GM18499 (cell line): ENCODE measurements at regions not wholly inside any gene's neighbourhood (a gene's known extent, or its start where the extent isn't known, plus 50 kb on each side); places are given as distances from the start of the nearest gene placed in this dataset.

Experiments used
- ATAC-seq: cut with Tn5 transposase; IDR thresholded peaks from one replicate; pipeline ENCODE4 v1.9.1; 2021; ENCODE audit warnings: moderate number of reproducible peaks; ENCODE audit not compliant: insufficient read depth, unreplicated experiment

DNA sequence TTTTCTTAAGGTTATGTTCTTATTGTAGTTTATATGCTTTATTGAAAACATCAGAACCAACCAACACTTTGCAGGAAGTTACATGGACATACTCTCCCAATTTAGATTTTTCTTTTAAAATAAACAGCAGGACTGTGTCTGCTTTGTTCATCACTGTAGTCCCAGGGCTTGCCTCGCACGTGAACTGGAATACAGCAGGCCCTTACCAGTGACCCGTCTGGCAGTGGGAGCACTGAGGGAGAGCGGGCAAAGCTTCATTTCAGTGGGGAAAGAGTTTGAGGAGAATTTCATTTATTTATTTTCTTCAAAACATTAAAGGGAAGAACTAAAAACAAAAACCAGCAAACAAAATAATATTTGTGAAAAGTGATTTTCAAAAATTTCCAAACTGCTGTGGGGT lies 230.8 kb downstream of the PAX1 start:
- ATAC-seq, result no peak

DNA sequence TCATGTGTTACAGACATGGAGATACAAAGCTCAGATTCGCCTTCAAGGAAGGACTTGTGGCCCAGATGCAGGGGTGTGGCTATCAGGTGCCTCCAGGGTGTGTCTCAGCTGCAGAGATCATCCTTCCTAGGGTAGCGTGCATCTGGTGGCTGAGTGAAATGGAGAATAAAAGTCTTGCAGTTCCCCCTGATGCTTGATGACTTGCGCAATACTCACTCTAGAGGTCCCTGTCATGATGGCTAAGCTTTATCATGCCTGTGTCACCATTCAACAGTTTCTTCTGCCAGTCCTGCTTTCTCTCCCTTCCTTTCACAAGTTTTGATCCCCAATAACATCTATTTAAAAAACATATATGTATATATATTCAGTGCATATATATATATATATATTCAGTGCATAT lies 228.1 kb downstream of the PAX1 start:
- ATAC-seq, result no peak

DNA sequence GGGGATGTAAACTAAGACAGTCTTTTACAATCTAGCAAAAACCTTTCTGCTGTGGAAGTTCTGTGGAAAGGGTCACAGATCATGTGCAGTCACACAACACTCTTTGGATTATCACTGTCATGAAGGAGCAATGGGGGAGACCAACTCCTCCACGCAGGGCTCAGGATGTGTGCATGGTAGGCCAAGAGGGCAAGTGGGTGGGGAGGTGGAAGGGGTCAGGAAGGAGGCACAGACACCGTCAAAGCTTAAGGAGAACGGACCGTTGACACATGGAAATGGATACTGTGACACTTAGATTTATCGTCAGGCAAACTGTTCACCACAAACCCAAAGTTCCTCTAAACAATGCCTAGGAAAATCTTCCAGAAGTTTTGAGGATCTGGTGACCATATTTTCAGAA lies 215.8 kb downstream of the PAX1 start:
- no peak for ATAC-seq

DNA sequence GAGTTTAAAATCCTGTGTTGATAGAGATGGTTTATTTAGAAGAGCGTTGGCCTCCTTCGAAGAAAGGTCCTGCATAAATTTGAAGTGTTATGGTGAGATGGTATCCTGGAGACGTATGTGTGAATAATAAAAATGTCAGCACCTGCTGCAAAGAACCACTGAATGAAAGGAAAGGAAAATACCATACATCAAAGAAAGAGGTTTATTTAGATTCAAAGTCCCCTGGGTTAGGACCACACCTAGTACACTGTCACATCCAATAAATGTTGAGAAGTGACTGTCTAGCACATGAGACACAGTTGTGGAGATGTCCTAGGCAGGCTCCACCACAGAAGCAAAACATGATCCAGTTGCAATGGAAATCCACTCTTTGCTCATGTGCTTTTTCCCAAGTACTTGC lies 214.7 kb downstream of the PAX1 start:
- no peak for ATAC-seq

DNA sequence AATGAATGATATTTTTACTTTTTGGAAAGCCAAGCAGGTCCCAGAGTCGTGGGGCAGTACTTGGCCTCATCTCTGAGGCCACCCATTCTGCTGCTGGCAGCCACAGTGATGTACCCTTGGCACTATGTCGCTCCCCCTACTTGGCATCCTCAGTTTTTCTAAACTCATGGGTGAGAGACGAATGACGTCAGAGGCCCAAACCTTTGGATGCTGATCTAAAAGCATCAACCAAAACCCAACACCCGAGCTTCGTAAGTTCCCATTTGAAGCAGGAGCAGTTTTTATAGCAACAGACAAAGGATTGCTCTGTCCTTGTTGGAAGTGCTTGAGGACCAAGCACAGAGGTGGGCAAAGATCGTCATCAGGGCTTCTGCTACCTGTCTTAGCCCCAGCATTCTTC lies 212.9 kb downstream of the PAX1 start:
- no peak for ATAC-seq

DNA sequence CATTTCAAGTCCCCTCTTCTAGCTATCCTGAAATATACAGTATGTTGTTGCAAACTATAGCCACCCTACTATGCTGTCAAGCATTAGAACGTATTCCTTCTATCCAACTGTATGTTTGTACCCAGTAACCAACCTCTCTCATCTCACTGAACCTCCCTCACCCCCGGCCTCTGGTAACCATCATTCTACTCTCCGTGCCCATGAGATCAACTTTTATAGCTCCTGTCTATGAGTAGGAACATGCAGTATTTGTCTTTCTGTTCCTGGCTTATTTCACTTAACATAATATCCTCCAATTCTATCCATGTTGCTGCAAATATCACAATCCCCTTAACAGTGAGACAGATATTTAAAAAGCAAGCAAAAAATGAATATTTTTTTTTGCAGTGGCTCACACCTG lies 196.9 kb downstream of the PAX1 start:
- ATAC-seq, result no peak

DNA sequence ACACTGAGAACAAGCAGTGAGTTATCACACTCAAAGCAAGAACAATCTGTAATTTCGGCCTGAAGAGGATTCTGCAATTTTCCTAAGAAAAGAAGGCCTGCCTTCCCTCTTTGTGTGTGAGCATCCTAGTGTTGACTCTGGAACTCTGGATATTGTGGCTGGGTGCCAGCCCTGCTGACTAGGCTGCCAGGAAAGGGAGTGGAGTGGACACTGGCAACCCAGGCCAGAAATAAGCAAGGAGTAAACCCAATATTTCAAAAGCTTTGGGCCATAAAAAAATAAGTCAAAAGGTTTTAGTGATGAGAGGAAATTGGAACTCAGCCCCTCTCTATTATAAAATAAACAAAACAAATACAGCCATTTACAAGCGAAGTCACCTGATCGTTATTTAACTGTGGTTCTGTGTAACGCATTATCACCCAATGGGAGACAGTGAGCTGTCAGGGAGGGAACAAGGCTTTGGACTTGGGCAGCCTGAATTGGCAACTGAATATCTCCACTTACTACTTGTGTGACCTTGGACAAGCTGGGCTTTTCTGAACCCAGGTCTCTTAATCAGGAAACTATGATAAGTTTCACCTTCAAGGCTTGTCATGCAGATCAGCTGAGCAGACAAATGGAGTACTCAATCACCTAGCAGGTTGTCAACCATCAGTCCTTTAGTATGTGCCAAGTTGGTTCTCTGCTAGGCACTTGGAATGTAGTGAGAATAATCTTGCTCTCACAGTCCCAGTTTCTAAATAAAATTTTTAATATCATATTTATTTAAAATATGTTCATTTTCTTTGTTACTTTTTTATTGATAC lies 196.2 kb downstream of the PAX1 start:
- no peak for ATAC-seq

DNA sequence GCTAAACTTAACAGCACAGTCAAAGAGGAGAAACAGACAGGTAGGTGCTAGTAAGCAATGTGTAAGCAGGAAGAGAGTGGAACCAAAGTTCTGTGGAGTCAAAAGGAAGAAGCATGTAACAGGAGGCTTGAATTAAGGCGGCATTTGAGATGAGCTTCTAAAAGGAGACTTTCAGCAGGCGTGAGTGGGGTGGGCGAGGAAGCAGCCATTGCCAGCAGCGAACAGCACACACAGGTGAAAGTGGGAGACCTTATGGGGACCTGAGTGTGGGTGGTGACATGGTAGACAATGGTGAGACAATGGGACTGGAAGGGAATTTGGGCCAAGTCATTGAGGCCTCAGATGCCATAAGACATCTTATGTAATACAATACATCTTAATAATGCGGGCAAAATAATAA lies 195.0 kb downstream of the PAX1 start:
- no peak for ATAC-seq

DNA sequence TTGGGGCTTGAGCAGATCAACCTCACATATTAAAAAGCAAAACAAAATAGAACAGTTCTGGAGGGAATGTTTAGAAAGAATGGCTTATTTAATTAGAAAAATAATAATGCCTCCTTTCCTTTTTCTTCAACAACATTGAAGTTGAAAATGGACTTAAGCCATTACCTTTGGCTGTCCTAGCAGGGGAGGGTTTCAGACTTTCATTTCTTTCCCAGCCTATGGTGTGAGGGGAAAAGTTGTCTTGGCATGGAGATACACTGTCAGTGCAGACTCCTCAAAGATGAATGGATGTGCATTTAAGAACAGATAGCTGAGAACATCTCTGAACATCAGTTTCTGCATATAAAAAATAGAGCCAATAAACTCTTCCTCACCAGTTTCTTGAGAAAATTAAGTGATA lies 169.5 kb downstream of the PAX1 start:
- no peak for ATAC-seq

DNA sequence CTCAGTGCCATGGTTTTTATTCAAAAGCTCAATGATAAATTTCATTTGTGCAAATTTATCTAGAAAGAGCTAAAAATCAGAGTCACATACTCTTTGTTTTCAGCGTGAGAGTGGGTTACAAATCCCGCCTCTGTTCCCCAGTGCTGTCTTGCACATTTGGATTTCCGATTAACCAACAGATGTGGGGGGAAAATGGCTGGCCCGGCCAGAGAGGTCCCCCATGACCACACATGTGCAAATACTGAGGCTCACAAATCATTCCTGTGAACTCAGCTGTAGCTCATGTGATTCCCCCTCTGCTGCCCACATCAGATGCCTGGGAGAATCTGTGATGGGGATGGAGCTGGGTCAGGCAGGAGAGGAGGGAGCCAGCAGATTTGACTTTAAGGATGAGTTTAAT lies 168.7 kb downstream of the PAX1 start:
- ATAC-seq, result no peak

DNA sequence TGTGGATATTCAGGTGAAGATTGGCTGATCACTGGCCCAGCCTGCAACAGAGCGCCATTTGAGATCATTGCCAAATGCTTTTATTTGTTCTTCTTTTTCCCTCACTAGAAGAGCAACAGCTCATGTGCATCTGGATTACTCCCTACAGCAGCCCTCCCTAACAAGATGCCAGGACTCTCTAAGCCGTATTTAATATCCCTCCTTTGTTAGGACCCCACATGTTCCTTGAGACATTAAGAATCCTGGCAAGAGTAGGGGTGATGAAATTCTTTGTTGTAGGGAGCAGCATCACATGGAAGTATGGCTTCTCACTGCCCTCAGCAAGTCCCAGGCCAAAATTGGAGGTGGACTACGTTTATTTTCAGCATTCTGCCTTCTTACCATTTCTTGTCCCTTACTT lies 167.8 kb downstream of the PAX1 start:
- ATAC-seq, result no peak

DNA sequence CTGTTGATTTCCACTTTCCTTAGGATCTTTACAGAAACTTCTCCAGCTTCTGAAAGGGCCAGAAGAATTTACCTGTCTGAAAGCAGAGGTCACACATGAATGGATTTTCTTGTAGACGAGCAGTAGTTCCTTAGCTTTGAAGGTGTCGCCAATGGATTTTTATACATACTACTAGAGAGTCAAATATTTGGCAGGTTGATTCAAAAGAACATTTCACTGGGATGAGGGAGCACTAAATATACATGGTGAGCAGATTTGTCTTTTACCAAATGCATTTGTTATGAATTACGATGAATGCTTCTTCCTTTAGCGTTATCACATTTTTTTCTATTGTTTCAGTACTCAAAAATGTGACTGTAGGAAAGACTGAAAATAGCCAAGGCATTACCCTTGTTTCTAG lies 162.3 kb downstream of the PAX1 start:
- no peak for ATAC-seq

DNA sequence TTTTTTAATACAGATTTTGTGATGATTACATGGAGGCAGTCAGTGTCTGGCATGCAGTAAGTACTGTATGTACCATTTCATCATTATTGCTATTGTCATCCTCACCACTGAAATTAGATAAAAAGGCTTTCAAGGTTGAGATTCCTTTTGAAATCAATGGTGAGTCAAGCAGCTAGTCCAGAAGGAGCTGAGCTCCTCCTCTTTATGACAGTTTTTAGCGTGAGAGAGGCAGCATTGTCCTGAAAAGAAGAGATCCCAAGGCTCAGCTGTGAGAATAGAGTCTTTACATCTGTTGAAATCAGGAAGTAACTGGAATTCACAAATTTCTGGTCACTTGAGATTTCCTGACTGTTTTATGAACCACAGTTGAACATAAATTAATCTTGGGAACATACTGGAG lies 161.9 kb downstream of the PAX1 start:
- no peak for ATAC-seq

DNA sequence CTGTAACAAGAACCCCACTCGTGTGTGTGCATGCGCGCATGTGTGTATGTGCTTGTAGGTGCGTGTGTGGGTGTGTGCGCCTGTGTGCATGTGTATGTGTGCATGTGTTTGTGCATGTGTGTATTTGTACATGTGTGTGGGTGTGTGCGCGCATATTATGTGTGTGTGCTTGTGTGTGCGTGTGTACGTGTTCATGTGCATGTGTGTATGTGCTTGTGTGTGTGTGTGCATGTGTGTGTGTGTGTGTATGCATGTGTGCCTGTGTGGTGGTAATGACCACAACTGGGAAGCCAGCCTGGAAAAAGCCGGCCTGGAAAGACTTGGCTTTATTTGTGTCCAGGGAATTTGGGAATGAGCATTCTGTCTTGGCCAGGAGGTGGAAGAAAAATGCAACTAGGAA lies 157.5 kb downstream of the PAX1 start:
- no peak for ATAC-seq

DNA sequence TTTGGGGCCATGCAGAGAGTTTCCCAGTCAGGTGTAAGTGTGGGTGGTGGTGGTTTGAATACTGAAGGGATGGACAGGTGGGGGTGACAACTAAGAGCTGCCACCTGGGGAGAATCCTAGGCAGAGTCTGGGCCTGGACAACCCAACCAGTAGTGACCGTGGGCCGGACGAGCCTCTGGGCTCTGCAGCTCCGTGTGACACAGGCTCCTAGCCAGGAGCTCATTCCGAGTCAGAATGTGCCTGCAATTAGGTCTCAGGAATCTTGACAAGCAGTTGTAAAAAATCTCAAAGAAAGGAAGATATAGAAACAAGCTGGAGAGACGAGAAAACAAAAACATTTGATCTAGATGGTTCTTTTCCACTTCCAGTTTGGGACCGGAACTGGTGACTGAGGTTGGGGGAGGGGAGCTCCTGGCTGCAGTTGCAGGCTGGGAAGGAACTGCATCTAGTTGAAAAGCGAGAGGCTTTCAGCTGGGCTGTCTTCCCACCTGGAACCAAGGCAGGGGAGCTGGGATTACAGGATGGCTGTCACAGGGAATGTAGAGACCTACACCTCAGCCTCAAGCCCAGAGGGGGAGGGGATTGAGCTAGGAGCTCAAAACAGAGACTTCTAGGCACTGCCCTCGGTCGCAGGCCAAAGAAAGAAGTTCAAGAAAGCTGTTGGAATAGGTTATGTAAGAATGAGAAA lies 156.9 kb downstream of the PAX1 start:
- ATAC-seq, result no peak

DNA sequence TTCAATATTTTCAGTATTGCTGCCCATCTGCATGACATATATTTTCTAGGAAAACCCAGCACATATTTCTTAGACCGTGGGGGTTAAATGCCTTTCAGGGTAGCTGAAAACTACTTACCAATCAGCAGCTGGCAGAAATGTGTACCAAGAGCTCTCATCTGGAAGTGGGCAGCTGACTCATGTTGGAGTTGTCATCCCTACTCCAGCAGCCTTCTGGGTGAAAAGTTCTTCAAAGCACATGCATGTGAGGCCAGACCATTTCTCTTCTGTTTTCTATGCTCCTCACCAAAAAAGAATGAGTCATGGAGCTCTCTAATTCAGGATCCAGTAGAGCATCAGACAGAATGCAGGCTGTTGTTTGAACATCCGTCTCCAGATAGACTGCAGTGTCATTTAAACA lies 135.5 kb downstream of the PAX1 start:
- no peak for ATAC-seq

DNA sequence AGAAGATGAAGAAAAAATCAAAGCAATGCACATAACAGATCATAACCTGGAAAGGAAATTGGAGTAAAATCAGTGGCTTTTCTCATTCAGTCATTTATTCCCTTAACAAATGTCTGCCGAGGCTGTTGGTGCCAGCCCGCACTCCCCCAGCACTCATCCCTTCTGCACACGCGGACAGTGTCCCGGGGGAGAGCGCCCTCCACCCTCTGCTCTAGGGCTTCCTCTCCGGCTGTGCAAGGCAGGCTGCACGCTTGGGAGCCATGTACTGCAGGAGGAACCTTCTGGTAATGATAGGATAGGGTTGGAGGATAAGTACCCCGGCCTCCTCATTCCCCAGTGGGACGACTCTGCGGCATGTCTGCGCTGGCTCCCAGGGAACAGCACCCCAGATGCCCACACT lies 134.5 kb downstream of the PAX1 start:
- ATAC-seq, result no peak

DNA sequence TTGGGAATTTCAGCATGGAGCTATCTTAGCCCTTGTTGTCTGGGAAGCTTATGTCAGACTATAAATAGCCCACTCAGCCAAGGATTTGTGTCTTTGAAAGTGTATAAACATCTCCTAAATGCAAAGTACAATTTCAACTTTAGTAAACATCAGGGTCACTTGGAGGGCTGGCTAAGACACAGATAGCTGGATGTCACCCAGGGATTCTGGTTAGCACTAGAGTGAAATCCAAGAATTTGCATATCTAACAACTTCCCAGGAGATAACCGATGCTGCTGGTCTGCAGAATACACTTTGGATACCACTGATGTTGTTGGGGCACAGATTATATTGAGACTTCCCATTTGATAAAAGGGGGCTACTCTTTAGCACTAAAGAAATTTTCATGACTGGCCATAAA lies 130.9 kb downstream of the PAX1 start:
- ATAC-seq, result no peak

DNA sequence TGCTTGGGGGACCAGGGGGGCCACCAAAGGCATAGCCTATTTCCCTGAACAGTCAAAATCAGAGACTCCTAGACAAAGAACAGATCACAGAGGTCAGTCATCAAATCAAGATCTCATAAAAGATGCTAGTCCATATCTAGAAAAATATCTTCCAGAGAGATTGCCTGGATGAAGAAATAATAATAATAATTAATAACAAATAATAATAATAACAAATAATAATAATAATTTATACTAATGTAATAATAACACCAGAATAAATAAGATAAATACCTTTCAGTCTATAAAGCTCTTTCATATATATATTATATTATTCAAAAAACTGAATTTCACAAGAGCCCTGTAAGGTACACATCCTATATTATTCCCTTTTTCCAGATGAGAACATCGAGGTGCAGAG lies 129.6 kb downstream of the PAX1 start:
- ATAC-seq, result no peak

DNA sequence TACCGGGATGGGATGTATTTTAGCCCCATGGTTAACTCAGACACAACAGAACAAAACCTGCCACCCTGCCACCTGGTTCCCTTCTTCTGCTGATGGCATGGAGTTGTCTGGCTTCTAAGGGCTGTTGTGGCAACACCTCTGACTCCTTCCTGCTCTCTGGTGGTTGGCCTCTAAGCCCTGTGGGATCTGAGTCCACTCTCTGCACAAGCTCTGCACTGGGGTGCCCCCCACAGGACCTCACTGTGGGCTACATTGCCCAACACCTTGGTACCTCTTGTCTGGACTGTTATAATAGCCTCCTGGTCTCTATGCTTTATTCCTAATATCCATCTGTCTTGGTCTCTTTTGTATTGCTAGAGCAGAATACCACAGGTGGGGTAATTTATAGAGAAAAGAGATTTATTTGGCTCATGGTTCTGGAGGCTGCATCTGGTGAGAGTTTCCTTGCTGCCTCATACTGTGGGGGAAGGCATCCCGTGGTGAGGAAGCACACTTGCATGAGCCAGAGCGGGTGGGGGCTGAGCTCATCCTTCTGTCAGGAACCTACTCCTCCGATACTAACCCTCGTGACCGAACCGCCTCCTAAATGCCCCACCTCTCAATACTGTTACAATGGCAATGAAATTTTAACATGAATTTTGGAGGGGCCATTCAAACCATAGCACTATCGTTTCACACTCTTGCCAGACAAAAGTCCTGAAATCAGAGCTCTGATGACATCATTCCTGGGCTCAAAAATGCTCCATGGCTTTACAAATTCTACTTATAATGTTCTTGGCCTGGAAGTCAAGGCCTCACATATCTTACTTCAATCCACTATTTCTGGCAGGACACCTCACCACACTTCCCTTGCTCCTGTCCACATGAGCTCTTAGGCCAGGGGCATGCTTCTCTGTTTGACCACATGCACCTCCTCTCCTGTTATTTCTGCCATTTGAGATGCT lies 127.2 kb downstream of the PAX1 start:
- ATAC-seq, result no peak

DNA sequence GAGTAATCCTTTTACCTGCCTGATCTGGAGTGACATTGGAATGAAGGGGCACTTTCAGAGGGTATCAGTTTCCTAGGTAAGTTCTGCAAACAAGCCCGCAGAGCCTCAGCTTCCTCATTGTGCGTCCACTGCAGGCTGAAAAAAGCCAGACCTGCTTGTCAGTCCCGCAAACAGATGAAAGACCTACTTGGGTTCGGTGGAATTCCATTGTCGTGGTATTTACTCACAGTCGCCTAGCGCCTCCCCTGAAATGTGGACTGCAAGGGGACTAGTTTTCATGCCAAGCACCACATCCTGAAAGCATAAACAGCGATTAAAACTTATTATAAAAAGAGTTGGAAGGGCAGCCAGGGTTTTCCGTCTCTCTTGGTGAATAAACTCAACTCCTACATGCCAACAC lies 121.5 kb downstream of the PAX1 start:
- no peak for ATAC-seq
